Colonic mucosa (tissue), 4 donors: ENCODE measurements at regions not wholly inside any gene's neighbourhood (a gene's known extent, or its start where the extent isn't known, plus 50 kb on each side); places are given as distances from the start of the nearest gene placed in this dataset.
"Not testable (repeated sequence)": the region's sequence is repeated elsewhere in the genome, so short reads cannot be mapped to it uniquely, and the experiment has no call there.

Experiments
- DNase-seq: peaks from one replicate; pipeline ENCODE4 v3.0.0-alpha.2; 2020
- H3K27ac ChIP-seq: fragments of 200-600 bp; one replicate; pipeline ENCODE4 v1.8.0; 2021
- H3K27me3 ChIP-seq: fragments of 200-600 bp; one replicate; pipeline ENCODE4 v1.8.0; 2021
- H3K36me3 ChIP-seq: fragments of 200-600 bp; one replicate; pipeline ENCODE4 v1.8.0; 2021
- H3K4me1 ChIP-seq: fragments of 200-600 bp; one replicate; pipeline ENCODE4 v1.8.0; 2021; ENCODE audit warnings: mild to moderate bottlenecking
- H3K4me3 ChIP-seq: fragments of 200-600 bp; one replicate; pipeline ENCODE4 v1.8.0; 2021
- H3K9ac ChIP-seq, 2 donors: one replicate each; pipeline ENCODE4 v1.7.0; 2013; ENCODE audit warnings: control low read depth in 2 of 2, low read depth in 2 of 2, low read length in 2 of 2
- H3K9me3 ChIP-seq: fragments of 200-600 bp; one replicate; pipeline ENCODE4 v1.8.0; 2021
- CTCF ChIP-seq: fragments of 200-600 bp; IDR thresholded peaks from one replicate; pipeline ENCODE4 v1.8.0; 2022; ENCODE audit warnings: antibody characterized with exemption, mild to moderate bottlenecking
- intact Hi-C: fragments of 100-400 bp; cut with DNase I; formaldehyde crosslinking; loops from one replicate; pipeline ENCODE4 v1.14.1; 2022
- donor health status: healthy.
- donor health status: DM: no; HTN: no; CAD: no.
- donor health status: DM: no; HTN: no; CAD: no.

- Histone ChIP-seq H3K4me1 (no peaks in the 10 kb centered on the region), H3K9ac (no peak overlapping the region), H3K36me3 (no peaks in the 10 kb centered on the region), H3K4me3 (no peak overlapping the region), H3K27me3 (no peaks in the 10 kb centered on the region), H3K27ac (no peak overlapping the region), H3K9me3 (no peaks in the 10 kb centered on the region)
- no peak for TF ChIP-seq CTCF
- intact Hi-C loops: no loop called here
- no peak for DNase-seq
Measured at GRCh38 chr4:130034876-130035275, 938.9 kb downstream of the C4orf33 start.

GRCh38 chr4:130035391-130035790 lies 939.4 kb downstream of the C4orf33 start:
- no peaks in the 10 kb centered on the region for H3K36me3 ChIP-seq
- H3K27me3 ChIP-seq: no peaks in the 10 kb centered on the region
- no peak for DNase-seq
- intact Hi-C loops: no loop called here
- TF ChIP-seq CTCF: no peak
- no peak overlapping the region for H3K27ac ChIP-seq
- H3K4me1 ChIP-seq: no peaks in the 10 kb centered on the region
- H3K9ac ChIP-seq: no peak overlapping the region
- H3K4me3 ChIP-seq: no peak overlapping the region
- H3K9me3 ChIP-seq: no peaks in the 10 kb centered on the region

- H3K9ac ChIP-seq, H3K27me3 ChIP-seq, DNase-seq, H3K4me3 ChIP-seq, H3K27ac ChIP-seq, H3K4me1 ChIP-seq, H3K36me3 ChIP-seq, intact Hi-C loops, H3K9me3 ChIP-seq: not testable (repeated sequence)
Measured at GRCh38 chr4:130037866-130038265, 941.9 kb downstream of the C4orf33 start.

- DNase-seq, intact Hi-C loops, H3K4me1 ChIP-seq, H3K9me3 ChIP-seq, H3K9ac ChIP-seq, H3K36me3 ChIP-seq, H3K4me3 ChIP-seq, H3K27me3 ChIP-seq, H3K27ac ChIP-seq: not testable (repeated sequence)
Measured at GRCh38 chr4:130038540-130038939, 942.6 kb downstream of the C4orf33 start.

GRCh38 chr4:130043732-130044160 lies 947.8 kb downstream of the C4orf33 start:
- TF ChIP-seq CTCF: no peak
- no peak overlapping the region for H3K27ac ChIP-seq
- H3K36me3 ChIP-seq: no peaks in the 10 kb centered on the region
- no peaks in the 10 kb centered on the region for H3K4me1 ChIP-seq
- intact Hi-C loops: no loop called here
- H3K9ac ChIP-seq: no peak overlapping the region
- H3K9me3 ChIP-seq: no peaks in the 10 kb centered on the region
- no peak overlapping the region for H3K4me3 ChIP-seq
- no peak for DNase-seq
- no peaks in the 10 kb centered on the region for H3K27me3 ChIP-seq

- no peak for DNase-seq
- Histone ChIP-seq H3K9ac (no peak overlapping the region), H3K36me3 (no peaks in the 10 kb centered on the region), H3K4me1 (no peaks in the 10 kb centered on the region), H3K27me3 (no peaks in the 10 kb centered on the region), H3K4me3 (no peak overlapping the region), H3K27ac (no peak overlapping the region), H3K9me3 (no peaks in the 10 kb centered on the region)
- intact Hi-C loops: no loop called here
- no peak for TF ChIP-seq CTCF
Measured at GRCh38 chr4:130044788-130045531, 949.0 kb downstream of the C4orf33 start.
